ENCODE measurements at regions not wholly inside any gene's neighbourhood (a gene's known extent, or its start where the extent isn't known, plus 50 kb on each side); places are given as distances from the start of the nearest gene placed in this dataset.

GRCh38 chr6:139470997-139471396 is 96.5 kb upstream of the CITED2 start:
- no peak for DNase-seq (ENCODE audit: low read depth)
- TF ChIP-seq MAX (IDR thresholded peaks at IDR 0.05; ENCODE audit: low read depth, low read length) (no peak), POLR2A (IDR thresholded peaks at IDR 0.05; ENCODE audit: extremely low read depth, insufficient read length) (no peak), CTCF (IDR thresholded peaks at IDR 0.05; ENCODE audit: low read depth, low read length) (no peak), MYC (IDR thresholded peaks at IDR 0.05; ENCODE audit: low read depth, low read length) (no peak)
- no peak overlapping the region for H3K4me3 ChIP-seq (ENCODE audit: low read depth, low read length)

- no peak for DNase-seq (ENCODE audit: low read depth)
- TF ChIP-seq POLR2A (IDR thresholded peaks at IDR 0.05; ENCODE audit: extremely low read depth, insufficient read length) = no peak
- no peak for TF ChIP-seq MAX (IDR thresholded peaks at IDR 0.05; ENCODE audit: low read depth, low read length)
- no peak for TF ChIP-seq MYC (IDR thresholded peaks at IDR 0.05; ENCODE audit: low read depth, low read length)
- TF ChIP-seq CTCF (IDR thresholded peaks at IDR 0.05; ENCODE audit: low read depth, low read length) = no peak
Observed at GRCh38 chr6:139468178-139468819, 93.9 kb upstream of the CITED2 start.

GRCh38 chr6:139457476-139457875 is 83.0 kb upstream of the CITED2 start:
- TF ChIP-seq POLR2A (IDR thresholded peaks at IDR 0.05; ENCODE audit: extremely low read depth, insufficient read length) (no peak), CTCF (IDR thresholded peaks at IDR 0.05; ENCODE audit: low read depth, low read length) (no peak), MYC (IDR thresholded peaks at IDR 0.05; ENCODE audit: low read depth, low read length) (no peak), MAX (IDR thresholded peaks at IDR 0.05; ENCODE audit: low read depth, low read length) (no peak)
- no peak for DNase-seq (ENCODE audit: low read depth)
- no peak overlapping the region for H3K4me3 ChIP-seq (ENCODE audit: low read depth, low read length)

More at GRCh38 chr6:139468178-139468819, 93.9 kb upstream of the CITED2 start:
- H3K4me3 ChIP-seq (ENCODE audit: low read depth, low read length) = no peak overlapping the region

GRCh38 chr6:139452148-139452876 is 77.9 kb upstream of the CITED2 start:
- no peak overlapping the region for H3K4me3 ChIP-seq (ENCODE audit: low read depth, low read length)
- peak; percentile 25 for DNase-seq (ENCODE audit: low read depth)
- TF ChIP-seq MYC (IDR thresholded peaks at IDR 0.05; ENCODE audit: low read depth, low read length) (no peak), MAX (IDR thresholded peaks at IDR 0.05; ENCODE audit: low read depth, low read length) (no peak), CTCF (IDR thresholded peaks at IDR 0.05; ENCODE audit: low read depth, low read length) (no peak), POLR2A (IDR thresholded peaks at IDR 0.05; ENCODE audit: extremely low read depth, insufficient read length) (no peak)

- no peak for DNase-seq (ENCODE audit: low read depth)
- no peak overlapping the region for H3K4me3 ChIP-seq (ENCODE audit: low read depth, low read length)
- TF ChIP-seq CTCF (IDR thresholded peaks at IDR 0.05; ENCODE audit: low read depth, low read length) (no peak), MYC (IDR thresholded peaks at IDR 0.05; ENCODE audit: low read depth, low read length) (no peak), MAX (IDR thresholded peaks at IDR 0.05; ENCODE audit: low read depth, low read length) (no peak), POLR2A (IDR thresholded peaks at IDR 0.05; ENCODE audit: extremely low read depth, insufficient read length) (no peak)
Observed at GRCh38 chr6:139449611-139450000, 75.2 kb upstream of the CITED2 start.
